ENCODE measurements at regions not wholly inside any gene's neighbourhood (a gene's known extent, or its start where the extent isn't known, plus 50 kb on each side); places are given as distances from the start of the nearest gene placed in this dataset.

- DNase-seq (ENCODE audit: insufficient read length, low spot score) (no peak), FAIRE-seq (no peak)
- no peak for TF ChIP-seq POU2F2 (IDR thresholded peaks at IDR 0.05; ENCODE audit: low read depth, low read length)
- no peak for TF ChIP-seq POLR2AphosphoS5 (IDR thresholded peaks at IDR 0.05; ENCODE audit: low read depth, low read length)
- TF ChIP-seq SPI1 (IDR thresholded peaks at IDR 0.05; ENCODE audit: low read depth, low read length) = no peak
- TF ChIP-seq POLR2A (IDR thresholded peaks at IDR 0.05; ENCODE audit: low read depth, low read length) = no peak
Observed at GRCh38 chr2:7405861-7406715, 488.9 kb downstream of the RNF144A start.

DNA sequence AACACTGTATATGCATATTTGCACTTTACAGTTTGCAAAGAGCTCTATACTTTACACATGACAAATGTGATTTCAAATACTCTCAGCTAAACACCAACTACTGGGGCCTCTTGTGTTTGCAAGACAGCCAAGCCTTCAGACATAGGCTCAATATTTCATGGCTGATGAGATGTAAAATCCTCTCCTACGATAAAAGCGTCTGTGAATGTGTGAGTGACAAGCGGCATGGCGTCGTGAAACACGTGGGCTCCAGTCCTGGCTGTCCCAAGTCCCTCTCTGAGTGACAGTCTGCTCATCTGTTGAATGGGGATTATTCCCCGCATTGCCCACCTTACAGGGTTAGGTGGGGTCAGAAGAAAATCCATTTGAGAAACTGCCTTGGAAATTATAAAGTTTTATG lies 489.8 kb downstream of the RNF144A start:
- FAIRE-seq = no peak

DNA sequence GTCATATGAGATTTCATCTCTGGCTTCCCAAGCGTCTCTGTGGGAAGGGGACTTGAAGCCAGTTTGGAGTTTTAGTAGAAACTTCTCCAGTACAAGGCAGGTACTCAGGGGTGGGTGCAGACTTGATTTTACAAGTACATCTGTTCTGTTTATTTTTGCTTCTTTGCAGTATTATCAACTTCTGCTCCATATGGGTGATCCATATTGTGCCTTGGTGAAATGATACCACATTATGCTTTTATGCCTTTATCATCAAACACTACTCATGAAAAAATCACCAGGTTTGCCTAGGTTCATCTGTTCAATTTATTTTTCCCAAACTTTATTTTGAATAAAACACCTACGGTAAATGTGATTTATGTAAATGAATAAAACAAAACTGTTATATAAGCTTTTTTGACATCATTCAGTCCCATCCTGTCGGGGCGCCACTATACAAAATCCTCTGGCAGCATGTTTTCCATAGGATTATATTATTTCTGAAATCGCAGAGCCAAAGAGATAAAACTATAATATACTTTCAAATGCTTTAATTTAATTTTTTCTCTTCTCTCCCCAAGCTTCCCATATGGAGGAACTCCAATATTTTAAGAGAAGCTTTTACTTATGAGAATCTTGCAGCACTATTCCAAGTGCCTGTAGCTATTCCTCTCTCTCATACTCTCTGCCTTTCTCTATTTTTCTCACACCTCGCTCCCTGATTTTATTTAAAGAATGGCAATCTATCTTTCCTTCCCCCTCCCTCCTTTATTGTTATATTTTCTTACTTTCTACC lies 490.9 kb downstream of the RNF144A start:
- TF ChIP-seq TAF1 (IDR thresholded peaks at IDR 0.05; ENCODE audit: low read depth, low read length) (no peak), PAX5 (IDR thresholded peaks at IDR 0.05; ENCODE audit: insufficient read depth, low read length, severe bottlenecking) (no peak), POLR2AphosphoS5 (IDR thresholded peaks at IDR 0.05; ENCODE audit: low read depth, low read length) (no peak), SPI1 (IDR thresholded peaks at IDR 0.05; ENCODE audit: low read depth, low read length) (no peak), POLR2A (IDR thresholded peaks at IDR 0.05; ENCODE audit: low read depth, low read length) (no peak), POU2F2 (IDR thresholded peaks at IDR 0.05; ENCODE audit: low read depth, low read length) (no peak)
- no peak for FAIRE-seq
- DNase-seq (ENCODE audit: insufficient read length, low spot score) = no peak

More for the DNA sequence above, 489.8 kb downstream of the RNF144A start:
- no peak for DNase-seq (ENCODE audit: insufficient read length, low spot score)
- TF ChIP-seq TAF1 (IDR thresholded peaks at IDR 0.05; ENCODE audit: low read depth, low read length) (no peak), POLR2A (IDR thresholded peaks at IDR 0.05; ENCODE audit: low read depth, low read length) (no peak), PAX5 (IDR thresholded peaks at IDR 0.05; ENCODE audit: insufficient read depth, low read length, severe bottlenecking) (no peak), POLR2AphosphoS5 (IDR thresholded peaks at IDR 0.05; ENCODE audit: low read depth, low read length) (no peak), SPI1 (IDR thresholded peaks at IDR 0.05; ENCODE audit: low read depth, low read length) (no peak), POU2F2 (IDR thresholded peaks at IDR 0.05; ENCODE audit: low read depth, low read length) (no peak)

DNA sequence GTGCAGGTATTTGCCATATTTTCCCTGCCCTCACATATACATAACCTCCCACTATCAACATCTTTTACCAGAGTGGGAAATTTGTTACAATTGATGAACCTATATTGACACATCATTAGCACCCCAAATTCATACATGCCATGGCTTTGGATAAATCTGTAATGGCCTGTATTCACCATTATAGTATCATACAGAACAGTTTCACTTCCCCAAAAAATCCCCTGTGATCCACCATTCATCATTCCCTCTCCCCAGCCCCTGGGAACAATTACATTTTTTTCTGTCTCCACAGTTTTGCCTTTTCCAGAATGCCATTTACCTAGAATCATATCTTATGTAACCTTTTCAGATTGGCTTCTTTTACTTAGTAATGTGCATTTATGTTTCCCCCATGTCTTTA lies 494.5 kb downstream of the RNF144A start:
- FAIRE-seq = no peak
- peak; percentile 71 for TF ChIP-seq SPI1 (IDR thresholded peaks at IDR 0.05; ENCODE audit: low read depth, low read length)
- no peak for TF ChIP-seq POLR2AphosphoS5 (IDR thresholded peaks at IDR 0.05; ENCODE audit: low read depth, low read length)

DNA sequence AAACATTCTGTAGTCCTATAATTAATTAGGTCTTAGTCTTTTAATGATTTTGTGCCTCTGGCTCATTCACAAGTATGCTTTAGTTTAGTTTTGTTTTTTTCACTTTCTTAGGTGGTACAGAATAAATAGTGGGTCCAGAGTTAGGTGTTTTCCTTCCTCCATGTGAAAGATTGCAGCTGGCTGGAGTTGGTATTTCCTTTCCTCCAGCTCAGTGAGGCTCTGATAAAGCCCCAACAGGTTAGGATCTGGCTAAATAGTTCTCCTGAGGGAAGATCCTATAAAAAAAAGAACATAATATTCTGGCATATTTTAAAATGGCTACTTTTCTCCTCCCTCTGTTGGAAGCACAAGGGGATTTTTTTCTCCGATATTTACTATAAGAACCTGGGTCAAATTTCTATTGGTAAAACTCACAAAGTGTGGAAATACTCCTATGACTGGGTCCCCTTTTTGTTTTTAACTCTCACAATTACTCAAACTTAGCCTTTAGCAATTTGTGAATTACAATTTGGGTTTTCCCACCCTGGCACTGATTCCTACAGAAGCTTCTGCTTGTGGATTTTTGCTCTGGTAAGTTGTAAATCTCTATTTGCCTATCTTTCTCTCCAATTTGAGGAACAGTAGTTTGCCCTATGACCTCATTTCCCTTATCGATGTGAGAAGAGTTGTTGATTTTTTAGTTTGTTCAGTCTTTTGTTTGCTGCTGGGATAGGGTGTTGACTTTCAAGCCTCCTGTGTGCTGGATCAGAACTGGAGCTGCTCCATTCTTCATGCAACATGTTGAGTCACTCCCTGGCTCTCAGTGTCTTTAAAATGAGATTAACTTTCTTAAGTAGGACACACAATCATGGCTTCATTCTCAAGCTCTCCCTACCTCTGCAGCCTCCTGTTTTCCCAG lies 500.9 kb downstream of the RNF144A start:
- no peak for TF ChIP-seq TAF1 (IDR thresholded peaks at IDR 0.05; ENCODE audit: low read depth, low read length)
- no peak for TF ChIP-seq POU2F2 (IDR thresholded peaks at IDR 0.05; ENCODE audit: low read depth, low read length)
- no peak for TF ChIP-seq POLR2AphosphoS5 (IDR thresholded peaks at IDR 0.05; ENCODE audit: low read depth, low read length)
- TF ChIP-seq POLR2A (IDR thresholded peaks at IDR 0.05; ENCODE audit: low read depth, low read length) = no peak
- TF ChIP-seq SPI1 (IDR thresholded peaks at IDR 0.05; ENCODE audit: low read depth, low read length) = no peak
- TF ChIP-seq PAX5 (IDR thresholded peaks at IDR 0.05; ENCODE audit: insufficient read depth, low read length, severe bottlenecking) = no peak
- FAIRE-seq (no peak), DNase-seq (ENCODE audit: insufficient read length, low spot score) (no peak)

More for the DNA sequence above, 494.5 kb downstream of the RNF144A start:
- DNase-seq (ENCODE audit: insufficient read length, low spot score) = no peak

DNA sequence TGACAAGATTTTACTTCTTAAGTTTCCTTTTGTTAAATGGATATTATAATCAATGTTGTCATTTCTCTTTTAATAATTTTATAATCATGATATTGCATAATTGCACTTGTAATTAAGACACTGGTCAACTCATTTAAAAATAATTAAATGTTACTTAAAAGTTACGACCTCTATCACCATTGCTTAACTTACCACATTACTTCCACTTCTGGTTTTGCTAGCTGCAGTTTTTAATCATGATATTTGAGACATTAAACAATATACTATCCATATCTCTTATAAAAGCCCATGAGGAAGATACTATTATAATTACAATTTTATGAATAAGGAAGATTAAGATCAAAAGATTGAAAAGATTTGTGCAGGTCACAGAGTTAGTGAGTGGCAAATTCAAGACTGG lies 502.0 kb downstream of the RNF144A start:
- FAIRE-seq = no peak
- no peak for DNase-seq (ENCODE audit: insufficient read length, low spot score)
- TF ChIP-seq PAX5 (IDR thresholded peaks at IDR 0.05; ENCODE audit: insufficient read depth, low read length, severe bottlenecking) (no peak), POLR2A (IDR thresholded peaks at IDR 0.05; ENCODE audit: low read depth, low read length) (no peak), SPI1 (IDR thresholded peaks at IDR 0.05; ENCODE audit: low read depth, low read length) (no peak), POLR2AphosphoS5 (IDR thresholded peaks at IDR 0.05; ENCODE audit: low read depth, low read length) (no peak), POU2F2 (IDR thresholded peaks at IDR 0.05; ENCODE audit: low read depth, low read length) (no peak), TAF1 (IDR thresholded peaks at IDR 0.05; ENCODE audit: low read depth, low read length) (no peak)

DNA sequence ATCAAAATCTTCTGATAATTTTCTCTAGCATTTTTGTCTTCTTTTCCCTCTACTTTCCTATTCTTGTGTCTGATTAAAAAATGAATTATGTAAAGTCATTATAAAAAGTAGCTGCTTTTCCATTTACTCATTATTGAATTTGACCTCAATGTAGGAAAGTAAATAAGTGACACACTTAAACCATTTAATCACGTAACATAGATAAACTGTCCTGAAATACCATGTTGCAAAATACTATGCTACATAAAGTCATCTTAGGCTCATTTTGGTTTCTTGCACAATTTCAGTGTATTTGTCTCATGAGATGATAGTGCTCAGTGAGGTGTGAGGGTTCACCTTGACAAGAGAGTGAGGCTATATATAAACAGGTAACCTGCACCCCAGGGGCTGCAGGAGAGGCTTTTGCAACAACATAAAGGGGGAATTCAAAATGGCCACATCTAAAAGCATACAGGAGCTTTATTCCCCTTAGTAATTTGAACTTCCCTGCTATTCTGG lies 502.7 kb downstream of the RNF144A start:
- TF ChIP-seq TAF1 (IDR thresholded peaks at IDR 0.05; ENCODE audit: low read depth, low read length) (no peak), POU2F2 (IDR thresholded peaks at IDR 0.05; ENCODE audit: low read depth, low read length) (no peak), POLR2AphosphoS5 (IDR thresholded peaks at IDR 0.05; ENCODE audit: low read depth, low read length) (no peak), PAX5 (IDR thresholded peaks at IDR 0.05; ENCODE audit: insufficient read depth, low read length, severe bottlenecking) (no peak), SPI1 (IDR thresholded peaks at IDR 0.05; ENCODE audit: low read depth, low read length) (no peak), POLR2A (IDR thresholded peaks at IDR 0.05; ENCODE audit: low read depth, low read length) (no peak)
- no peak for FAIRE-seq
- no peak for DNase-seq (ENCODE audit: insufficient read length, low spot score)

- no peak for DNase-seq (ENCODE audit: insufficient read length, low spot score)
- no peak for FAIRE-seq
- TF ChIP-seq POLR2AphosphoS5 (IDR thresholded peaks at IDR 0.05; ENCODE audit: low read depth, low read length) (no peak), PAX5 (IDR thresholded peaks at IDR 0.05; ENCODE audit: insufficient read depth, low read length, severe bottlenecking) (no peak), SPI1 (IDR thresholded peaks at IDR 0.05; ENCODE audit: low read depth, low read length) (no peak)
Observed at GRCh38 chr2:7420530-7420929, 503.3 kb downstream of the RNF144A start.

GRCh38 chr2:7424481-7424880 lies 507.3 kb downstream of the RNF144A start:
- no peak for TF ChIP-seq PAX5 (IDR thresholded peaks at IDR 0.05; ENCODE audit: insufficient read depth, low read length, severe bottlenecking)
- TF ChIP-seq TAF1 (IDR thresholded peaks at IDR 0.05; ENCODE audit: low read depth, low read length) = no peak
- no peak for TF ChIP-seq SPI1 (IDR thresholded peaks at IDR 0.05; ENCODE audit: low read depth, low read length)
- TF ChIP-seq POLR2A (IDR thresholded peaks at IDR 0.05; ENCODE audit: low read depth, low read length) = no peak
- no peak for TF ChIP-seq POLR2AphosphoS5 (IDR thresholded peaks at IDR 0.05; ENCODE audit: low read depth, low read length)
- no peak for TF ChIP-seq POU2F2 (IDR thresholded peaks at IDR 0.05; ENCODE audit: low read depth, low read length)
- no peak for DNase-seq (ENCODE audit: insufficient read length, low spot score)
- no peak for FAIRE-seq

All from GM12891 (cell line).